ENCODE measurements at regions not wholly inside any gene's neighbourhood (a gene's known extent, or its start where the extent isn't known, plus 50 kb on each side); places are given as distances from the start of the nearest gene placed in this dataset.

DNA sequence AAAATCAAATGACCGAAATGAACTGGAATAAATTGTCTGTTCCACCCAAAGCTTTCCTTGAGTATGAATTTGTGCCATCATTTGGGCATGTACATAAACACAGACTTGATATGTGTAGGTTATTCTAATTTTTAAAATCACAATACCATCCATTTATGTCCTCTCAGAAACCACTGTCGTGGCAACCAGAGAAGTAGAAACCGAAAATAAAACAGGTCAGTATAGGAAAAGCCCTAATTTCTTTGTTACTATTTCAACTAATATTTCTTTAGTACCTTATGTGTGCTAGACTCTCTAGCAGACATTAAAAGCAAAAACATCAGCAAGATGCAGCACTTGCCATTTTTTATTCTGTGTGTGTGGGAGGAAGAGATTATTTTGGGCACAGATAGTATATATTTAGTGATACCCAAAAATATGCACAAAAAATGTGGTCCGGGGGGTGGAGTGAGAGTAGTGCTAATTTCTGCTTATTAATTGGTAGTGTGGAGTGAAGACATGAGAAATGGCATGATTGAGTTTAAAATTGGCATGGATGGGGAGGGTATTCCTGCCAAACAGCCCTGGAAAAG lies 130.8 kb upstream of the CNTN1 start:
- DNase-seq = no peak
- Histone ChIP-seq H3K36me3 (ENCODE audit: control insufficient read depth in 4 of 4, insufficient read depth in 4 of 4, low read length in 4 of 4) (no peaks in the 10 kb centered on the region), H3K4me3 (no peak overlapping the region), H3K9ac (ENCODE audit: insufficient read depth in 1 of 2, low read length in 2 of 2) (no peak overlapping the region), H3K9me3 (ENCODE audit: control insufficient read depth in 4 of 4, insufficient read depth in 3 of 4, low read length in 3 of 4) (no peaks in the 10 kb centered on the region), H3K4me1 (ENCODE audit: control insufficient read depth in 5 of 5, insufficient read depth in 5 of 5, low read length in 5 of 5) (no peaks in the 10 kb centered on the region), H3K27ac (ENCODE audit: low read depth in 1 of 2, low read length in 1 of 2) (no peak overlapping the region), H3K27me3 (ENCODE audit: control insufficient read depth in 3 of 3, insufficient read depth in 3 of 3, low read length in 2 of 3) (no peaks in the 10 kb centered on the region)
- ATAC-seq (ENCODE audit: insufficient read depth, low FRiP score) = no peak
- 84 to 94% methylated on average over 4 of the region's 4 CpGs for WGBS, 2 donors
- TF ChIP-seq, protein P1, sequence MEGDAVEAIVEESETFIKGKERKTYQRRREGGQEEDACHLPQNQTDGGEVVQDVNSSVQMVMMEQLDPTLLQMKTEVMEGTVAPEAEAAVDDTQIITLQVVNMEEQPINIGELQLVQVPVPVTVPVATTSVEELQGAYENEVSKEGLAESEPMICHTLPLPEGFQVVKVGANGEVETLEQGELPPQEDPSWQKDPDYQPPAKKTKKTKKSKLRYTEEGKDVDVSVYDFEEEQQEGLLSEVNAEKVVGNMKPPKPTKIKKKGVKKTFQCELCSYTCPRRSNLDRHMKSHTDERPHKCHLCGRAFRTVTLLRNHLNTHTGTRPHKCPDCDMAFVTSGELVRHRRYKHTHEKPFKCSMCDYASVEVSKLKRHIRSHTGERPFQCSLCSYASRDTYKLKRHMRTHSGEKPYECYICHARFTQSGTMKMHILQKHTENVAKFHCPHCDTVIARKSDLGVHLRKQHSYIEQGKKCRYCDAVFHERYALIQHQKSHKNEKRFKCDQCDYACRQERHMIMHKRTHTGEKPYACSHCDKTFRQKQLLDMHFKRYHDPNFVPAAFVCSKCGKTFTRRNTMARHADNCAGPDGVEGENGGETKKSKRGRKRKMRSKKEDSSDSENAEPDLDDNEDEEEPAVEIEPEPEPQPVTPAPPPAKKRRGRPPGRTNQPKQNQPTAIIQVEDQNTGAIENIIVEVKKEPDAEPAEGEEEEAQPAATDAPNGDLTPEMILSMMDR (IDR thresholded peaks at IDR 0.05; ENCODE audit: control extremely low read depth, extremely low read depth) = no peak

DNA sequence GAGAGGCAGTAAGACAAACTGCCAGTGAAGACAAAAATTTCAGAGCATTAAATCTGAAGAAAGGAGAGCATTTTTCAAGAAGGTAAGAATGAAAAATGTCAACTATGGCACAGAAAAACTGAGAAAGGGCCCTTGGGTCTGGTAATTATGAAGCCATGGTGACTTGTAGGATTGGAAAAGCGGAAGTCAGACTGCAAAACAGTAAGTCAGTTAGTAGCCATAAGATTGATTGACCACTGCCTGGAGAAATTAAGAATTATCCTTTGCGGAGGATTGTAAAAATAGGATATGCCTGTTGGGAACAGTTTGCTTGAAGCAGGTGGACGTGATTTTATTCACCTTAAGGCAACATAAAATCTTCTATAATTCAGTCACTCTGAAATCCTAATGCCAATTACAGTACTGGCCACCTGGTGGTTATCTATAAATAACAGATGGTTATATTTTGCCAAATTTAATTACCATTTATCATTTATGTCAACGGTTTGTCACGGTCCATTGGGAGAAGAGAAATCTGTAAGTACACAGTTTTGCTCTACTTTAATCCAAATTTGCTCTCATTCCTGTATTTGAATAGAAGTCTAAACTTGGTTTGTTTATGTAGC lies 127.1 kb upstream of the CNTN1 start:
- H3K9me3 ChIP-seq (ENCODE audit: control insufficient read depth in 4 of 4, insufficient read depth in 3 of 4, low read length in 3 of 4) = no peaks in the 10 kb centered on the region
- WGBS, 2 donors = 82 to 90% methylated on average over 5 of the region's 5 CpGs
- no peaks in the 10 kb centered on the region for H3K36me3 ChIP-seq (ENCODE audit: control insufficient read depth in 4 of 4, insufficient read depth in 4 of 4, low read length in 4 of 4)

DNA sequence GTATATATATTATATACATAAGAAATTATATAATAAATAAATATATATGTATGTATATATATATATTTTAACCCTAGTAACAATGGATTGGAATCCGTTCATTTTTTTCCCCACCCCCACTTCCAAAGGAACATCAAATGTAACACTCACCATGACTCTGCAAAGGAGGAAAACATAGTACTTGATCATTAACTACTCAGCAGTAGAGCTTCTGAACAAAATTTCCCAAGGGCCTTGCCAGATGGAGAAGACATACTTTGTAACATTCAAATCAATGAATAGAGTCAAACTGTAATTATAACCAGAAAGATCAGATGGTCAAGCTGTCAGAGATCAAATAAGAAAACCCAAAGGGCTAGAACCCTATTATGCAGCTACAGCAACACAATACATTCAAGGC lies 126.0 kb upstream of the CNTN1 start:
- ATAC-seq (ENCODE audit: insufficient read depth, low FRiP score) (no peak), DNase-seq (no peak)
- no peak overlapping the region for H3K9ac ChIP-seq (ENCODE audit: insufficient read depth in 1 of 2, low read length in 2 of 2)
- TF ChIP-seq, protein P1 (IDR thresholded peaks at IDR 0.05; ENCODE audit: control extremely low read depth, extremely low read depth) = no peak
- no peaks in the 10 kb centered on the region for H3K4me1 ChIP-seq (ENCODE audit: control insufficient read depth in 5 of 5, insufficient read depth in 5 of 5, low read length in 5 of 5)
- no peak overlapping the region for H3K4me3 ChIP-seq
- no peaks in the 10 kb centered on the region for H3K27me3 ChIP-seq (ENCODE audit: control insufficient read depth in 3 of 3, insufficient read depth in 3 of 3, low read length in 2 of 3)
- WGBS, 2 donors = 83 to 92% methylated on average over 1 of the region's 1 CpG
- H3K9me3 ChIP-seq (ENCODE audit: control insufficient read depth in 4 of 4, insufficient read depth in 3 of 4, low read length in 3 of 4) = no peaks in the 10 kb centered on the region
- H3K27ac ChIP-seq (ENCODE audit: low read depth in 1 of 2, low read length in 1 of 2) = no peak overlapping the region
- no peaks in the 10 kb centered on the region for H3K36me3 ChIP-seq (ENCODE audit: control insufficient read depth in 4 of 4, insufficient read depth in 4 of 4, low read length in 4 of 4)

More for the DNA sequence above, 127.1 kb upstream of the CNTN1 start:
- no peak overlapping the region for H3K9ac ChIP-seq (ENCODE audit: insufficient read depth in 1 of 2, low read length in 2 of 2)
- no peak for DNase-seq
- H3K4me3 ChIP-seq = no peak overlapping the region
- no peaks in the 10 kb centered on the region for H3K27me3 ChIP-seq (ENCODE audit: control insufficient read depth in 3 of 3, insufficient read depth in 3 of 3, low read length in 2 of 3)
- ATAC-seq (ENCODE audit: insufficient read depth, low FRiP score) = no peak
- H3K27ac ChIP-seq (ENCODE audit: low read depth in 1 of 2, low read length in 1 of 2) = no peak overlapping the region
- TF ChIP-seq, protein P1 (IDR thresholded peaks at IDR 0.05; ENCODE audit: control extremely low read depth, extremely low read depth) = no peak
- H3K4me1 ChIP-seq (ENCODE audit: control insufficient read depth in 5 of 5, insufficient read depth in 5 of 5, low read length in 5 of 5) = no peaks in the 10 kb centered on the region
